Aorta (tissue), 5 donors: ENCODE measurements at regions not wholly inside any gene's neighbourhood (a gene's known extent, or its start where the extent isn't known, plus 50 kb on each side); places are given as distances from the start of the nearest gene placed in this dataset.

Experiments
- ATAC-seq: fragments of 200-7000 bp; cut with Tn5 transposase; one replicate; pipeline ENCODE4 v1.9.1; 2022; ENCODE audit warnings: moderate library complexity; ENCODE audit not compliant: low FRiP score
- DNase-seq, 2 donors: peaks; one replicate each; pipeline ENCODE4 v3.0.0-alpha.2; 2020
- H3K27ac ChIP-seq, 2 donors: one replicate each; pipeline ENCODE4 v1.5.1; 2013; ENCODE audit warnings: low read length in 2 of 2, mild to moderate bottlenecking in 2 of 2, moderate library complexity in 2 of 2, control low read depth in 1 of 2, inconsistent platforms in 1 of 2, low read depth in 1 of 2
- H3K27me3 ChIP-seq, 2 donors: one replicate each; pipeline ENCODE4 v1.6.1; 2013; ENCODE audit warnings: control low read depth in 1 of 2, low read length in 1 of 2, mild to moderate bottlenecking in 1 of 2, moderate library complexity in 1 of 2; ENCODE audit not compliant: insufficient read depth in 2 of 2, control insufficient read depth in 1 of 2
- H3K36me3 ChIP-seq, 2 donors: one replicate each; pipeline ENCODE4 v1.6.1; 2013; ENCODE audit warnings: control low read depth in 1 of 2, low read length in 1 of 2, mild to moderate bottlenecking in 1 of 2; ENCODE audit not compliant: insufficient read depth in 2 of 2, control insufficient read depth in 1 of 2
- H3K4me1 ChIP-seq, 2 donors: one replicate each; pipeline ENCODE4 v1.6.1; 2013; ENCODE audit warnings: low read length in 2 of 2, control low read depth in 1 of 2, mild to moderate bottlenecking in 1 of 2, moderate library complexity in 1 of 2; ENCODE audit not compliant: insufficient read depth in 2 of 2, control insufficient read depth in 1 of 2
- H3K4me3 ChIP-seq, 2 donors: one replicate each; pipeline ENCODE4 v1.5.1; 2013; ENCODE audit warnings: low read length in 2 of 2, control low read depth in 1 of 2, mild to moderate bottlenecking in 1 of 2
- H3K9me3 ChIP-seq: one replicate; pipeline ENCODE4 v1.6.1; 2013; ENCODE audit warnings: mild to moderate bottlenecking, low read length; ENCODE audit not compliant: control insufficient read depth
- WGBS, 2 donors: extraction: QIAGEN DNeasy Blood & Tissue Kit; methylation state at CpG; one replicate each; pipeline ENCODE4 v1.1.7; 2013; 5-methylcytosine and 5-hydroxymethylcytosine counted together
- intact Hi-C, 2 donors: fragments of 100-400 bp; cut with DNase I; formaldehyde crosslinking; loops; one replicate each; pipeline versions ENCODE4 v1.14.2 to v1.15.0; 2022
- donor health status: healthy with polysubstance abuse.
- donor health status: Bipolar disorder and iron deficiency.
- donor health status: DM: no; HTN: no; CAD: no.
- donor health status: DM: no; HTN: no; CAD: no.
- donor health status: DM: yes; HTN: yes; CAD: no.

- DNase-seq = no peak
- no peak overlapping the region for H3K27ac ChIP-seq
- H3K36me3 ChIP-seq = no peaks in the 10 kb centered on the region
- no peak for ATAC-seq
- H3K4me3 ChIP-seq = no peak overlapping the region
- H3K9me3 ChIP-seq = peaks cover 3% of the 10 kb centered on the region
- no peaks in the 10 kb centered on the region for H3K27me3 ChIP-seq
- intact Hi-C loops = no loop called here
- H3K4me1 ChIP-seq = no peaks in the 10 kb centered on the region
Measured at GRCh38 chr11:112639469-112639868, 321.8 kb upstream of the NCAM1 start.

GRCh38 chr11:112643416-112643815 is 317.8 kb upstream of the NCAM1 start:
- Histone ChIP-seq H3K27me3 (no peaks in the 10 kb centered on the region), H3K9me3 (peaks cover 2% of the 10 kb centered on the region), H3K4me1 (no peaks in the 10 kb centered on the region), H3K4me3 (no peak overlapping the region), H3K27ac (no peak overlapping the region), H3K36me3 (no peaks in the 10 kb centered on the region)
- DNase-seq = no peak
- intact Hi-C loops = no loop called here
- no peak for ATAC-seq

GRCh38 chr11:112644410-112645131 is 316.6 kb upstream of the NCAM1 start:
- Histone ChIP-seq H3K4me3 (no peak overlapping the region), H3K4me1 (no peaks in the 10 kb centered on the region), H3K27me3 (no peaks in the 10 kb centered on the region), H3K27ac (no peak overlapping the region), H3K9me3 (peaks cover 2% of the 10 kb centered on the region), H3K36me3 (no peaks in the 10 kb centered on the region)
- DNase-seq = no peak
- no peak for ATAC-seq
- intact Hi-C loops = no loop called here
- 75 to 78% methylated on average over 5 of the region's 5 CpGs for WGBS, 2 donors

GRCh38 chr11:112649856-112650255 is 311.4 kb upstream of the NCAM1 start:
- Histone ChIP-seq H3K27me3 (no peaks in the 10 kb centered on the region), H3K27ac (no peak overlapping the region), H3K4me1 (no peaks in the 10 kb centered on the region), H3K36me3 (no peaks in the 10 kb centered on the region), H3K4me3 (no peak overlapping the region), H3K9me3 (no peaks in the 10 kb centered on the region)
- ATAC-seq (no peak), DNase-seq (no peak)
- WGBS, 2 donors = 71 to 81% methylated on average over 6 of the region's 6 CpGs
- intact Hi-C loops = no loop called here

- Histone ChIP-seq H3K4me1 (no peaks in the 10 kb centered on the region), H3K27me3 (no peaks in the 10 kb centered on the region), H3K27ac (no peak overlapping the region), H3K4me3 (no peak overlapping the region), H3K9me3 (no peaks in the 10 kb centered on the region), H3K36me3 (no peaks in the 10 kb centered on the region)
- DNase-seq = no peak
- ATAC-seq = no peak
- 92 to 94% methylated on average over 3 of the region's 3 CpGs for WGBS, 2 donors
- intact Hi-C loops = no loop called here
Measured at GRCh38 chr11:112650527-112650926, 310.7 kb upstream of the NCAM1 start.

- Histone ChIP-seq H3K4me3 (no peak overlapping the region), H3K27me3 (no peaks in the 10 kb centered on the region), H3K36me3 (no peaks in the 10 kb centered on the region), H3K9me3 (no peaks in the 10 kb centered on the region), H3K4me1 (no peaks in the 10 kb centered on the region), H3K27ac (no peak overlapping the region)
- no peak for ATAC-seq
- intact Hi-C loops = no loop called here
- DNase-seq = no peak
Measured at GRCh38 chr11:112651386-112651785, 309.8 kb upstream of the NCAM1 start.

GRCh38 chr11:112652786-112653390 is 308.3 kb upstream of the NCAM1 start:
- H3K4me1 ChIP-seq = no peaks in the 10 kb centered on the region
- WGBS, 2 donors = 97 to 99% methylated on average over 3 of the region's 3 CpGs
- intact Hi-C loops = no loop called here
- H3K27ac ChIP-seq = no peak overlapping the region
- no peaks in the 10 kb centered on the region for H3K9me3 ChIP-seq
- DNase-seq (no peak), ATAC-seq (no peak)
- no peaks in the 10 kb centered on the region for H3K36me3 ChIP-seq
- no peak overlapping the region for H3K4me3 ChIP-seq
- H3K27me3 ChIP-seq = no peaks in the 10 kb centered on the region

- Histone ChIP-seq H3K27me3 (no peaks in the 10 kb centered on the region), H3K4me1 (no peaks in the 10 kb centered on the region), H3K9me3 (no peaks in the 10 kb centered on the region), H3K4me3 (no peak overlapping the region), H3K27ac (no peak overlapping the region), H3K36me3 (no peaks in the 10 kb centered on the region)
- intact Hi-C loops = no loop called here
- peak; percentile 77 to 81 for DNase-seq
- ATAC-seq = peak; percentile 70
- 3 to 5% methylated on average over 2 of the region's 2 CpGs for WGBS, 2 donors
Measured at GRCh38 chr11:112655371-112655770, 305.8 kb upstream of the NCAM1 start.

- Histone ChIP-seq H3K4me1 (no peaks in the 10 kb centered on the region), H3K9me3 (no peaks in the 10 kb centered on the region), H3K27ac (no peak overlapping the region), H3K27me3 (no peaks in the 10 kb centered on the region), H3K4me3 (no peak overlapping the region), H3K36me3 (no peaks in the 10 kb centered on the region)
- WGBS, 2 donors = 67 to 87% methylated on average over 6 of the region's 6 CpGs
- ATAC-seq = no peak
- no peak for DNase-seq
- intact Hi-C loops = no loop called here
Measured at GRCh38 chr11:112656772-112657428, 304.3 kb upstream of the NCAM1 start.
